Endothelial cell of umbilical vein (primary cell): ENCODE measurements at regions not wholly inside any gene's neighbourhood (a gene's known extent, or its start where the extent isn't known, plus 50 kb on each side); places are given as distances from the start of the nearest gene placed in this dataset.

Experiments used
- BruUV-seq: library from RNA; stranded (reverse); fragments of 400-500 nt; replicated peaks from 2 replicates; lab custom pipeline; 2021; lab: Mats Ljungman, UMichigan
- CTCF ChIA-PET: fragments of 300-600, 350-600 bp; sonication (Branson Sonifier 250); formaldehyde crosslinking; loops from one replicate; lab custom pipeline; 2021; ENCODE audit warnings: antibody characterized with exemption, inconsistent platforms; lab: Charles Lee
- POLR2A ChIA-PET: fragments of 300-600, 350-600 bp; sonication (Branson Sonifier 250); formaldehyde crosslinking; loops from one replicate; lab custom pipeline; 2021; ENCODE audit warnings: antibody characterized with exemption, inconsistent platforms; lab: Charles Lee
- DNase-seq: peaks from one replicate; pipeline ENCODE4 v3.0.0-alpha.2; 2011; ENCODE audit warnings: low read depth, low spot score
- FAIRE-seq: peaks from 2 replicates; lab custom pipeline; 2011; peaks lifted over from hg19 to GRCh38; lab: Jason Lieb, UNC
- H2AFZ ChIP-seq: 2 replicates; pipeline ENCODE4 v1.6.0; 2012; ENCODE audit warnings: low read depth, low read length, control low read depth, inconsistent platforms
- H3K27ac ChIP-seq: 2 replicates; pipeline ENCODE4 v1.5.1; 2011; ENCODE audit warnings: low read depth, mild to moderate bottlenecking, control low read depth, low read length, moderate library complexity; ENCODE audit not compliant: insufficient read depth
- H3K27me3 ChIP-seq, 2 experiments: 2 replicates each; pipeline versions ENCODE4 v1.6.0 to v1.6.1; 2011; ENCODE audit warnings: low read length in 2 of 2, mixed read lengths in 1 of 2; ENCODE audit not compliant: control insufficient read depth in 2 of 2, insufficient read depth in 2 of 2
- H3K36me3 ChIP-seq, 2 experiments: 2 replicates in 1 of 2; 3 replicates in 1 of 2; pipeline ENCODE4 v1.5.1; 2011; ENCODE audit warnings: low read length in 2 of 2, mild to moderate bottlenecking in 1 of 2, moderate library complexity in 1 of 2; ENCODE audit not compliant: control insufficient read depth in 2 of 2, insufficient read depth in 2 of 2; ENCODE audit errors: extremely low read depth in 1 of 2
- H3K4me1 ChIP-seq: 3 replicates; pipeline ENCODE4 v1.5.1; 2011; ENCODE audit warnings: mild to moderate bottlenecking, low read length; ENCODE audit not compliant: control insufficient read depth, insufficient read depth; ENCODE audit errors: extremely low read depth
- H3K4me2 ChIP-seq: 2 replicates; pipeline ENCODE4 v1.6.1; 2011; ENCODE audit warnings: low read length, control low read depth, mixed read lengths; ENCODE audit not compliant: insufficient read depth
- H3K4me3 ChIP-seq, 3 experiments: fragments of 200-600 bp in 1 of 3; sonication (generic), shearing (Covaris generic) in 1 of 3; replicated peaks in 1 of 3; 2 replicates each; pipeline ENCODE4 v1.5.1; 2011 to 2016; ENCODE audit warnings: control low read depth in 3 of 3, low read length in 3 of 3, mild to moderate bottlenecking in 2 of 3, inconsistent platforms in 1 of 3, low read depth in 1 of 3, moderate library complexity in 1 of 3; ENCODE audit not compliant: insufficient read depth in 1 of 3
- H3K79me2 ChIP-seq: 2 replicates; pipeline ENCODE4 v1.6.0; 2012; ENCODE audit warnings: low read length, inconsistent platforms; ENCODE audit not compliant: control insufficient read depth, insufficient read depth
- H3K9ac ChIP-seq: replicated peaks from 2 replicates; pipeline ENCODE3; 2011; ENCODE audit warnings: low read length, control low read depth; ENCODE audit not compliant: insufficient read depth; ENCODE audit errors: extremely low read depth
- H3K9me1 ChIP-seq: replicated peaks from 3 replicates; pipeline ENCODE4 v1.6.0; 2011; ENCODE audit warnings: mild to moderate bottlenecking, low read length; ENCODE audit not compliant: control insufficient read depth, insufficient read depth; ENCODE audit errors: extremely low read depth
- H3K9me3 ChIP-seq: replicated peaks from 2 replicates; pipeline ENCODE4 v1.5.1; 2012; ENCODE audit warnings: low read length, inconsistent platforms; ENCODE audit not compliant: control insufficient read depth, insufficient read depth
- H4K20me1 ChIP-seq: replicated peaks from 2 replicates; pipeline ENCODE3; 2011; ENCODE audit warnings: mild to moderate bottlenecking, low read length; ENCODE audit not compliant: control insufficient read depth, insufficient read depth; ENCODE audit errors: extremely low read depth
- CTCF ChIP-seq, 2 donors: IDR thresholded peaks; 1 replicate in 1 of 2; 2 replicates in 1 of 2; pipeline ENCODE4 v1.5.1; 2011; ENCODE audit warnings: low read length in 2 of 2, mild to moderate bottlenecking in 2 of 2, moderate library complexity in 2 of 2, control low read depth in 1 of 2, inconsistent platforms in 1 of 2, low read depth in 1 of 2; ENCODE audit not compliant: insufficient read depth in 1 of 2; ENCODE audit errors: extremely low read depth in 1 of 2
- EZH2 ChIP-seq: IDR thresholded peaks from 2 replicates; pipeline ENCODE4 v1.6.1; 2012; ENCODE audit warnings: borderline replicate concordance, low read depth, mild to moderate bottlenecking, moderate library complexity, low read length, inconsistent platforms; ENCODE audit not compliant: severe bottlenecking
- FOS ChIP-seq: IDR thresholded peaks from 2 replicates; pipeline ENCODE4 v1.6.1; 2011; ENCODE audit warnings: mild to moderate bottlenecking, low read length, moderate library complexity, borderline replicate concordance; ENCODE audit not compliant: insufficient read depth
- GATA2 ChIP-seq: IDR thresholded peaks from 2 replicates; pipeline ENCODE4 v1.7.0; 2011; ENCODE audit warnings: low read depth, mild to moderate bottlenecking, moderate library complexity, mixed read lengths, low read length; ENCODE audit not compliant: insufficient read length, insufficient read depth
- JUN ChIP-seq: IDR thresholded peaks from 2 replicates; pipeline ENCODE4 v1.6.1; 2011; ENCODE audit warnings: borderline replicate concordance, low read depth; ENCODE audit not compliant: insufficient read length, insufficient read depth
- MAX ChIP-seq: IDR thresholded peaks from 2 replicates; pipeline ENCODE4 v1.6.1; 2011; ENCODE audit not compliant: insufficient read depth, insufficient read length
- MYC ChIP-seq: IDR thresholded peaks from one replicate; pipeline ENCODE4 v1.6.1; 2011; ENCODE audit warnings: mild to moderate bottlenecking, low read depth, low read length
- POLR2A ChIP-seq: IDR thresholded peaks from 2 replicates; pipeline ENCODE4 v1.6.1; 2012; ENCODE audit warnings: low read depth, mild to moderate bottlenecking, control low read depth, low read length
- POLR2AphosphoS5 ChIP-seq: IDR thresholded peaks from 2 replicates; pipeline ENCODE4 v1.6.1; 2012; ENCODE audit warnings: low read depth, mild to moderate bottlenecking, control low read depth, low read length, moderate library complexity; ENCODE audit not compliant: insufficient read depth
- dilution Hi-C: fragments of 300-500 bp; cut with MboI; formaldehyde crosslinking; loops from one replicate; pipeline ENCODE4 v1.15.0; 2019; ENCODE audit warnings: low sequenced_read_pairs; ENCODE audit not compliant: extremely low pct_ligation_motif_present
- intact Hi-C: fragments of 100-400 bp; cut with micrococcal nuclease; formaldehyde crosslinking; loops from one replicate; pipeline ENCODE4 v1.10.0; 2022

- CTCF ChIA-PET: no interaction called here
- TF ChIP-seq POLR2A (no peak), FOS (no peak)
- H2AFZ ChIP-seq: no peak overlapping the region
- intact Hi-C loops: no loop called here
- BruUV-seq: no TSS peak
- no peak overlapping the region for H3K4me3 ChIP-seq
- H3K36me3 ChIP-seq: no peaks in the 10 kb centered on the region
- POLR2A ChIA-PET: no interaction called here
- no peaks in the 10 kb centered on the region for H3K9me1 ChIP-seq
- H3K27ac ChIP-seq: no peak overlapping the region
- FAIRE-seq: no peak
- dilution Hi-C loops: no loop called here
- no peaks in the 10 kb centered on the region for H3K9me3 ChIP-seq
- H3K27me3 ChIP-seq: no peaks in the 10 kb centered on the region
- no peaks in the 10 kb centered on the region for H3K4me1 ChIP-seq
- no peaks in the 10 kb centered on the region for H4K20me1 ChIP-seq
- no peak for DNase-seq
- no peak overlapping the region for H3K9ac ChIP-seq
- no peak overlapping the region for H3K4me2 ChIP-seq
- H3K79me2 ChIP-seq: no peaks in the 10 kb centered on the region
These were observed 1299.2 kb downstream of the CNTNAP5 start for GRCh38 chr2:125324273-125324672.

- no peak overlapping the region for H3K4me3 ChIP-seq
- CTCF ChIA-PET: no interaction called here
- no TSS peak for BruUV-seq
- H3K4me1 ChIP-seq: no peaks in the 10 kb centered on the region
- POLR2A ChIA-PET: no interaction called here
- H4K20me1 ChIP-seq: no peaks in the 10 kb centered on the region
- H3K9ac ChIP-seq: no peak overlapping the region
- no peaks in the 10 kb centered on the region for H3K79me2 ChIP-seq
- no peaks in the 10 kb centered on the region for H3K9me1 ChIP-seq
- H3K27ac ChIP-seq: no peak overlapping the region
- dilution Hi-C loops (no loop called here), intact Hi-C loops (no loop called here)
- no peaks in the 10 kb centered on the region for H3K27me3 ChIP-seq
- H3K36me3 ChIP-seq: no peaks in the 10 kb centered on the region
- no peak overlapping the region for H2AFZ ChIP-seq
- FAIRE-seq: no peak
- TF ChIP-seq POLR2AphosphoS5 (no peak), CTCF (IDR thresholded peaks at IDR 0.05; ENCODE audit: extremely low read depth in 1 of 2, insufficient read depth in 1 of 2, low read depth in 1 of 2, low read length in 2 of 2) (no peak), EZH2 (no peak), JUN (no peak), MYC (no peak), POLR2A (no peak), GATA2 (no peak), MAX (no peak), FOS (no peak)
- H3K4me2 ChIP-seq: no peak overlapping the region
- peaks cover 4% of the 10 kb centered on the region for H3K9me3 ChIP-seq
- DNase-seq: no peak
These were observed 1305.0 kb downstream of the CNTNAP5 start for GRCh38 chr2:125330133-125330532.
